ENCODE measurements at regions not wholly inside any gene's neighbourhood (a gene's known extent, or its start where the extent isn't known, plus 50 kb on each side); places are given as distances from the start of the nearest gene placed in this dataset.
"Not testable (repeated sequence)": the region's sequence is repeated elsewhere in the genome, so short reads cannot be mapped to it uniquely, and the experiment has no call there.

DNA sequence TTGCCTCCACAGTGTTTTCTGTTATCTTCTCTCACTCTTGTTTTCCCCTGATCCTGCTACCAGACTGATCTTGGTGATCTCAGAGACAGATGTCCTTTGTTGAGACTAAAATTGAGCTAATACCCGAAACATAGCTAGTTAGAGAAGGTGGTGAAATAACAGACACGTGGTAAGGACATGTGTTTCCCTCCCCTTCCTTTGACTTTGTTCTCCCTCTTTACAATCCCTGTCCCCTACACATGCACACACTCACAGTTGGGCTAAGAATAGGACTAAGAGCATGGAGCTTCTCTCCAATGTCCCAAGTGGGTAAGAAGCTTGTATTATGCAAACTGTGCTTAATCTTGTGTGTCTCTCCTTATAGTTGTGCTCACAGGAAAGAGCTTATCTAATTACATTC lies 1603.0 kb upstream of the C9orf72 start:
- H3K27ac ChIP-seq, result no peak overlapping the region
- POLR2A ChIA-PET (ENCODE audit: low non-redundant PET), result no interaction called here
- TF ChIP-seq, protein P1, sequence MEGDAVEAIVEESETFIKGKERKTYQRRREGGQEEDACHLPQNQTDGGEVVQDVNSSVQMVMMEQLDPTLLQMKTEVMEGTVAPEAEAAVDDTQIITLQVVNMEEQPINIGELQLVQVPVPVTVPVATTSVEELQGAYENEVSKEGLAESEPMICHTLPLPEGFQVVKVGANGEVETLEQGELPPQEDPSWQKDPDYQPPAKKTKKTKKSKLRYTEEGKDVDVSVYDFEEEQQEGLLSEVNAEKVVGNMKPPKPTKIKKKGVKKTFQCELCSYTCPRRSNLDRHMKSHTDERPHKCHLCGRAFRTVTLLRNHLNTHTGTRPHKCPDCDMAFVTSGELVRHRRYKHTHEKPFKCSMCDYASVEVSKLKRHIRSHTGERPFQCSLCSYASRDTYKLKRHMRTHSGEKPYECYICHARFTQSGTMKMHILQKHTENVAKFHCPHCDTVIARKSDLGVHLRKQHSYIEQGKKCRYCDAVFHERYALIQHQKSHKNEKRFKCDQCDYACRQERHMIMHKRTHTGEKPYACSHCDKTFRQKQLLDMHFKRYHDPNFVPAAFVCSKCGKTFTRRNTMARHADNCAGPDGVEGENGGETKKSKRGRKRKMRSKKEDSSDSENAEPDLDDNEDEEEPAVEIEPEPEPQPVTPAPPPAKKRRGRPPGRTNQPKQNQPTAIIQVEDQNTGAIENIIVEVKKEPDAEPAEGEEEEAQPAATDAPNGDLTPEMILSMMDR (conservative IDR thresholded peaks at IDR 0.05; ENCODE audit: low read depth), result no peak
- no peak for DNase-seq (ENCODE audit: low spot score)
- CTCF ChIA-PET, result no interaction called here

- CTCF ChIA-PET, result no interaction called here
Measured at GRCh38 chr9:29176786-29177185, 1603.5 kb upstream of the C9orf72 start.

GRCh38 chr9:29183971-29184370 lies 1610.7 kb upstream of the C9orf72 start:
- TF ChIP-seq, protein P1 (conservative IDR thresholded peaks at IDR 0.05; ENCODE audit: low read depth), result no peak
- DNase-seq (ENCODE audit: low spot score), result no peak
- POLR2A ChIA-PET (ENCODE audit: low non-redundant PET), result no interaction called here
- CTCF ChIA-PET, result interaction anchor here (0.6 kb wide), 1 partner anchor 13 kb away, joined by 3 read pairs; no protein-coding TSS in a partner anchor
- no peak overlapping the region for H3K27ac ChIP-seq

More at GRCh38 chr9:29176786-29177185, 1603.5 kb upstream of the C9orf72 start:
- no peak overlapping the region for H3K27ac ChIP-seq
- DNase-seq (ENCODE audit: low spot score), result no peak
- POLR2A ChIA-PET (ENCODE audit: low non-redundant PET), result no interaction called here
- TF ChIP-seq, protein P1 (conservative IDR thresholded peaks at IDR 0.05; ENCODE audit: low read depth), result no peak

DNA sequence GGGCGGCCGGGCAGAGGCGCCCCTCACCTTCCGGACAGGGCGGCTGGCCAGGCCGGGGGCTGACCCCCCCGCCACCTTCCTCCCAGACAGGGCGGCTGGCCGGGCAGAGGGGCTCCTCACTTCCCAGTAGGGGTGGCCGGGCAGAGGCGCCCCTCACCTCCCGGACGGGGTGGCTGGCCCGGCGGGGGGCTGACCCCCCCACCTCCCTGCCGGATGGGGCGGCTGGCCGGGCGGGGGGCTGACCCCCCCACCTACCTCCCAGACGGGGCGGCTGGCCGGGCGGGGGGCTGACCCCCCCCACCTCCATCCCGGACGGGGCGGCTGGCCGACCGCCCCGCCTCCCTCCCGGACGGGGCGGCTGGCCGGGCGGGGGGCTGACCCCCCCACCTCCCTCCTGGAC lies 1615.5 kb upstream of the C9orf72 start:
- H3K27ac ChIP-seq; POLR2A ChIA-PET (ENCODE audit: low non-redundant PET); CTCF ChIA-PET; DNase-seq (ENCODE audit: low spot score): not testable (repeated sequence)

GRCh38 chr9:29189221-29189620 lies 1615.9 kb upstream of the C9orf72 start:
- POLR2A ChIA-PET (ENCODE audit: low non-redundant PET); CTCF ChIA-PET; DNase-seq (ENCODE audit: low spot score); H3K27ac ChIP-seq: not testable (repeated sequence)

- POLR2A ChIA-PET (ENCODE audit: low non-redundant PET), result no interaction called here
- no peak for DNase-seq (ENCODE audit: low spot score)
- CTCF ChIA-PET, result no interaction called here
- no peak overlapping the region for H3K27ac ChIP-seq
- TF ChIP-seq, protein P1 (conservative IDR thresholded peaks at IDR 0.05; ENCODE audit: low read depth), result no peak
Measured at GRCh38 chr9:29198861-29199260, 1625.6 kb upstream of the C9orf72 start.

DNA sequence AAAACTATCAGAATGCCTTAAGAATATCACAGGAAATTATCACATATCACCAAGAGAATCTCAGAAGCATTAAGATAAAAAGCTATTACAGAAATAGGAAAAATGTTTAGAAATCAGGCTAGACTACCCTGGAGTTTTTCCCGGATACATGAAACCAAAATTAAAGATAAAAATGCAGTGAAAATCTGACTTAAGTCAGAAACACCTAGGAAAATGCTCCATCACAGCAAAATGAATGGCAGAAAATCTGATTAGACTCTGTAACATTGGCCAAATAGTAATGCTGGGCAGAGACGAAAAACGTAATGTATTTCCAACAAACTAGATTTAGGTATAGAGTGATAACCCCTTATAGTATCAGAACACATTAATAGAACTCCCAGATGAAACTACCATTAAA lies 1626.7 kb upstream of the C9orf72 start:
- DNase-seq (ENCODE audit: low spot score), result no peak
- CTCF ChIA-PET, result interaction anchor here (0.7 to 0.8 kb wide), 2 partner anchors 32 to 47 kb away, joined by 3 to 5 read pairs; no protein-coding TSS in a partner anchor
- POLR2A ChIA-PET (ENCODE audit: low non-redundant PET), result no interaction called here
- TF ChIP-seq, protein P1 (conservative IDR thresholded peaks at IDR 0.05; ENCODE audit: low read depth), result no peak
- H3K27ac ChIP-seq, result no peak overlapping the region

DNA sequence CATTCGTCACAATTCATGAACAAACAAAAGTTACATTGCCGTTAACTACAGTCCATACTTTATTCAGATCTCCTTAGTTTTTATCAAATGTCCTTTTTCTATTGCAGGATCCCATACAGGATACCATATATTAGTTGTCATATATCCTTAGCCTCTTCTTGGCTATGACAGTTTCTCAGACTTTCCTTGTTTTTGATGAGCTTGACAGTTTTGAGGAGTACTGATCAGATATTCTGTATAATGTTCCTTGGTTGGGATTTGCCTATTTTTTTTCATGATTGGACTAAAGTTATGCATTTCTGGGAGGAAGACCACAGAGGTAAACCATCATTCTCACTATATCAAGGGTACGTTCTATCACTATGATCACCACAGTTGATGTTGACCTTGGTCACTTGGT lies 1627.4 kb upstream of the C9orf72 start:
- ChIA-PET CTCF (no interaction called here), POLR2A (ENCODE audit: low non-redundant PET) (no interaction called here)
- TF ChIP-seq, protein P1 (conservative IDR thresholded peaks at IDR 0.05; ENCODE audit: low read depth), result no peak
- H3K27ac ChIP-seq, result no peak overlapping the region
- no peak for DNase-seq (ENCODE audit: low spot score)

All from RWPE1 (cell line).